ENCODE measurements at regions not wholly inside any gene's neighbourhood (a gene's known extent, or its start where the extent isn't known, plus 50 kb on each side); places are given as distances from the start of the nearest gene placed in this dataset.
A peak's percentile ranks its signal among the peaks of the same experiment; 100 is the strongest.

DNA sequence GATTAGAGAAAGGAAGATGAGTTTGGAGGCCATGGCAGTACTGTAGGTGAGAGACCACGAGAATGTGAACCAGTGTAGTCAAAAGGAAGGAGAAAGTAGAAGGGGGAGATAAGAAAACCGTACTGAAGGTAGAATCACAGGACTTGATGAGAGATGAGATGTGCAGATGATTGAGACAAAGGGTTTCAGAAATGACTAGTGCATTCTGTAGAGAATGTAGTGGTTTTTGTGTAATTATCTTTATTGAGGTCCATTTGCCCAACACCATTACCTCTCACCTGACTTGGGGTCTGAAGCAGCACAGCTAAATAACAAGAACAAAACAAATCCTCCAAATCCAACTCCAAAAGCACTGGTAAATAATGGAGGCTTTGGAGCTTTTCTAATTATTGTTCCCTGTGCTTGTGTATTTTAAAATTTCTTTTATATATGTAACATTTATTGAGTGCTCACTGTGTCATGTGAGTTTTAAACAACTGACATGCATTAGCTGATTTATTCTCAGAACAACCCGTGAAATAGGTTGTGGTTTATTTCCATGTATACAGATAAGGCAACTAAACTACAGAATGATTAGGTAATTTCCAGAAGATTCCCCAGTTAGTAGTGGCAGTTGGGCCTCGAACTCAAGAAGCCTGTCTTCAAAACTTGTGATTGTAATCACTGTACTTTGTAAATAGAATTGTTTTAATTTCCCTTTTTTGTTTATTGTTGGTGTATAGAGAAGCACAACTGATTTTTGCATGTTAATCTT lies 390.0 kb downstream of the AEBP2 start:
- DNase-seq (ENCODE audit: low spot score) = no peak

GRCh38 chr12:19830446-19830845 lies 391.2 kb downstream of the AEBP2 start:
- no peak for DNase-seq (ENCODE audit: low spot score)

DNA sequence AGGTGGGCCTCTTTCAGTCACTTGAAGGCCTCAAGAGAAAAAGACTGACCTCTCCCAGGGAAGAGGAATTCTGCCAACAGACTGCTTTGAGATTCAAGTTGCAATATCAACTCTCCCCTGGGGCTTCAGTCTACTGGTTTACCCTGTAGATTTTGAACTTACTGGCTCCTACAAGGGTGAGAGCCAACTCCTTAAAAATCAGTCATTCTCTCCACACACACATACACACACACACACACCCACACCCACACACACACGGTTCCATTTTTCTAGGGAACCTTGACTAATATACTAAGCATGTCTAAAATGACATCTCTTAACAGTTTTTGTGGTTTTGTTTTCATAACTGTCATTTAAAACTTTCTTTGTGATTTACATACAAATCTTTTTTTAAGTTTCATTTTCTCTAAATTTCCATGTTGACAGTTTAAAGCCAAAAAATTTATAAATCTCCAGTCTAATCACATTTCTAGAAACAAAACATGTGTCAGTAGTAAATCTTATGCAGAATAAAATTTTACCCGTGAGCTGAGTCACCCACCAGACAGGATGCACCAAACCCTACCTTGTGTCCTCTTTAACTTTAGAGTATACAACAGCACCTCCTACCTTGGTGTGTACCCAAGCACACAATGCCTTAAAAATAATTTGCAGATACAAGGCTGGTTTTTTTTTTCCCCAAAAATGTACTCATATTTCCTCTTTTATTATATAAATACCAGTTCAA lies 394.6 kb downstream of the AEBP2 start:
- DNase-seq (ENCODE audit: low spot score) = peak; percentile 40

GRCh38 chr12:19834592-19834991 lies 395.3 kb downstream of the AEBP2 start:
- no peak for DNase-seq (ENCODE audit: low spot score)

DNA sequence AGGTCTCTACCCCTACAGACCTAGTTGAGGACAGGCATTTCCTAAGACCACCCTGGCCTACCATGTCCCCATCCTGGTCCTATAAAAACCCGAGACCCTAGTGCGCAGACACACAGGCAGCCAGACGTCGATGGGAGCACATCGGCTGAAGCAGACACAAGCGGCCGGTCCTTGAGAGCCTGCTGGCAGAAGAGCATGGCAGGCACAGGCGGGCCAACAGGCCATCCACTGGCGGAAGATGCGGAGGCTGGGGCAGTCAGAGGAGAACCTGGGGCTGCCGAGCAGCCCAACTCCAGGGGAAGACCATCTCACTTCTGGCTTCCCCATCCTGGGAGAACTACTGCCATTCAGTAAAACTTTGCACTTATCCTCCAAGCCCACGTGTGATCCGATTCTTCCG lies 396.8 kb downstream of the AEBP2 start:
- DNase-seq (ENCODE audit: low spot score) = no peak

- DNase-seq (ENCODE audit: low spot score) = no peak
Observed at GRCh38 chr12:19836456-19836855, 397.2 kb downstream of the AEBP2 start.

GRCh38 chr12:19837543-19837942 lies 398.3 kb downstream of the AEBP2 start:
- no peak for DNase-seq (ENCODE audit: low spot score)

DNA sequence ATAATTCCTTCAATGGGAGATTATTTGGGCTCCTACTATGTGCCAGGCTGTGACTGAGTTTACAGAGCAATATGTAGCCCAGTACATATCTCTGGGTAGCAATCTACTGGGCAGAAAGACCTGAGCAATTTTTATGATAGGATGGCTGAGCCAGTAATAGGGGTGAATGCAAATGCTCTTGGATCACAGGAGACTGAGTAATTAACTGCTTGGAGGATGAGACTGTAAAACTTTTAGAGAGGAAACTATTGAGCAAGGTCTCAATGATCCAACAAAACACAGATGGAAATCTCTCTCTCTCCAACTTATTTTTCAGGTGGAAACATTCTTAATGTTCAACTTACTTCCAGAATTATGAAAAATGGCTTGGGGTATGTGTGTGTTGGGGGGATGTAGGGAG lies 402.2 kb downstream of the AEBP2 start:
- DNase-seq (ENCODE audit: low spot score) = peak; percentile 45

DNA sequence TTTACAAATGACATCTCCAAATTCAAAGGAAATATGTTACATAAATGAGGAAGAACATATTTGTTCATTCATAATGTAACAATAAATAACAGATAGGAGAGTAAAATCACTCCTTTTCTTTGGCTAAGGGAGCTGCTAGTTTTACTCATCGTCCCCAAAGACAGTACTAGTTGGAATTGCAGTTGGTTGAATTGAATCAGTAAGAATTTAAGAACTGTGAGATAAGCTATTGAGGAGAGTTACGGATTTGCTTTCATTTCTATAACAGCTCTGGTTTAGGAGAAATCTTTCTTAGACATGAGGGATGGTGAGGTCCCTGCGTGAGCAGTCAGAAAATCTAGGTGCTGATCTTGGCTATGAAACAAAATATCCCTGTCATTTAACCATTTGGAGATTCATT lies 402.8 kb downstream of the AEBP2 start:
- no peak for DNase-seq (ENCODE audit: low spot score)

DNA sequence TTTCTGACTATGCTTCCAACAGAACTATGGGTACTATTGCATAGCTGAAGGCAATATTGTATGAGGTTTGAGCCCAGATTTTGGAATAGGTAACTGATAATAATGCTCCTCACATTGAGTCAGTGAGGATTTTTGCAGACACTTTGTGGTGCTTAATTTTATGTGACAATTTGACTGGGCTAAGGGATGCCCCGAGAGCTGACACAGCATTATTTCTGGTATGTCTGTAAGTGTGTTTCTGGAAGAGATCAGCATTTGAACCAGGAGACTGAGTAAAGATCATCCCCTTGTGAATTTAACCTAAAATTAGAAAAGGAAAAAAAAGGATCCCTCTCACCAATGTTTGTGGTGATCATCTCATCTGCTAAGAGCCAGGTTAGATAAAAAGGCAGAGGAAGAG lies 404.9 kb downstream of the AEBP2 start:
- DNase-seq (ENCODE audit: low spot score) = no peak

- DNase-seq (ENCODE audit: low spot score) = peak; percentile 48
Observed at GRCh38 chr12:19846574-19846973, 407.3 kb downstream of the AEBP2 start.

- peak; percentile 16 for DNase-seq (ENCODE audit: low spot score)
Observed at GRCh38 chr12:19847294-19848059, 408.2 kb downstream of the AEBP2 start.

DNA sequence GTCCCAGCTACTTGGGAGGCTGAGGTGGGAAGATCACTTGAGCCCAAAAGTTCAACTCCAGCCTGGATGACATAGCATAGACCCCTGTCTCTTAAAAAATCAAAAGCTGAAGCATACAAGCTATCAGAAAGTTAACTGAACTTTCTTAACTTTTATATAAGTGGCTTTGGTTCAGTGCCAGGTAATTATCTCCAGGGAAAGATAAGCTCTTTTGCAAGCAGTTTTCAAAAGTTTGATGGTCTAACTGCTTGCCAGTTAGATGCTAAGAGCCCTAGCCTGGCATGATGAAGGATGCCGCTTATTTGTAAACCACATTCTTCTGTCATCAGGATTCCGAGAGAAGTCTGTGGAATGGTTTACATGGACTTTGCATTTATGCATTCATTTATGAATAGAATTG lies 409.1 kb downstream of the AEBP2 start:
- DNase-seq (ENCODE audit: low spot score) = no peak

DNA sequence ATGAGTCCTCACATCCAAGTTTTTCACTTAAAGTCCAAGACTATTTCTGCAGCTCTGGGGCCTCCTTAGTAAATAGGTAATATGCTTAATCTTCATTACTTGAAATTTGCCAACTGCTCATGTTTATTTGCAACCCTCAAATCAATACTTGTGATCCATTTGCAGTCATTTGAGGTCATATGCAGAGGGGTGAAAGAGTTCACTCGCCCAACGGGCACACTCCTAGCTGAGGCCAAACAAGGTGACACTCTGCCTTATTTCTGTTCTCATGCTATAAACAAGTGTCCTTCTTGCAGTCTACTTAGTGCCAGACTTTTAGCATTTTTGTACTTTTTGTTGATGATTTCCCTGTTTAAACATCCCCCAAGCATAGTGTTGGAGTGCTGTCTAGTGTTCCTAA lies 409.9 kb downstream of the AEBP2 start:
- no peak for DNase-seq (ENCODE audit: low spot score)

- DNase-seq (ENCODE audit: low spot score) = peak; percentile 46
Observed at GRCh38 chr12:19850346-19851065, 411.2 kb downstream of the AEBP2 start.

GRCh38 chr12:19852100-19852855 lies 413.0 kb downstream of the AEBP2 start:
- no peak for DNase-seq (ENCODE audit: low spot score)

- no peak for DNase-seq (ENCODE audit: low spot score)
Observed at GRCh38 chr12:19855851-19856250, 416.6 kb downstream of the AEBP2 start.

DNA sequence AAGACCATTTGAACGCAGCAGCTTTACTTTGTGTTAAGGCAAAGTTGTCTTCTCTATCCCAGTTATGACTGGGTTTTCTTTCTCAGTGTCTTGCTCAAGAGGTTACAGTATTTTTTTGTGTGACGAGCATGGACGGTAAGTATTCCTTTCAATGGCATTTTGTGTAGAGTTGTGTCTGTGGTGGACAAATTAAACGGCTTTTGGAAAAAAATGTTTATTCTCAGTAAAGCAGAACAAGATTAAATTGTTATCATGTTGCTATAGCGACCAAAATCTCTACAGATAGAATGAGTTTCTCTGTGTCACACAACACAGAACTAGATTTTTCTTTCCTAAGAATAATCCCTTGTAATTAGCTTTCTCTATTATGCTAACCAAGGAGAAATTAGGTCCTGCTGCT lies 417.1 kb downstream of the AEBP2 start:
- no peak for DNase-seq (ENCODE audit: low spot score)

GRCh38 chr12:19857204-19857603 lies 417.9 kb downstream of the AEBP2 start:
- DNase-seq (ENCODE audit: low spot score) = no peak

DNA sequence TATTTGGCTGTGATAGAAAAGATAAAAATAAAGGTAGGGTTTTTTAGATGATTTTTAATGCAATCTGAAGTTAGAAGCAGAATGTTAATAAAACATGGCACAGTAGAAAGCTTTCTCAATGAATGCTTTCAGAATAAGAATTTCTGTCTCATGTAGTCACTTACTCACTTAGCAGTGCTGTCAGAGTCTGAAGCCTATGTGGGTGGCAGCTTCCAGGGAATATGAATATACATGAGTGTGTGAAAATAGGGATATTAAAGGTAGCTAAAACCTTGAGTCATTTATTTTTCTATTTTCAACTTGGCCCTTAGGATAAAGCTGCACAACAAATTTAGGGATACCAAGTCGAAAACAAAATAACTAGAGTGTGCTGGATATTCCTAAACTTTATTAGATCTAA lies 427.9 kb downstream of the AEBP2 start:
- DNase-seq (ENCODE audit: low spot score) = no peak

DNA sequence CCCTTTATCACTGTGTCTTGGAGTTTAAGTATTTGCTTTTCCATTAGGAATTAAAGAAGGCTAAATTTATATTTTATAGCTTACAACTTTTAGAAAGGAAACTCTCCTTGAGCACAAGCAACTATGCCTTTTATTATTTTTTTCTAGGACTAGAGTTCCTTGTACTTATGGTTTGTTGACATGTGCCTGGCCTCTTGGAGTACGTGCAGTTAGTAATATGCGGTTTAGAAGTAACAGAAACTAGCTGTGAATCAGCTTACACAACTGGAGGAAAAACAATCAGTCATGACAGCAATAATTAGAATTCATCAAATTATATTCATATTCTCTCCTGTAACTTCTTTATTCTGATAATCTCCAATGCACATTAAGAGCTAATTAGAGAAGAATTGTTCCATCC lies 428.7 kb downstream of the AEBP2 start:
- DNase-seq (ENCODE audit: low spot score) = no peak

- no peak for DNase-seq (ENCODE audit: low spot score)
Observed at GRCh38 chr12:19869413-19869812, 430.1 kb downstream of the AEBP2 start.
